T-helper 1 cell treated with Interleukin-12 subunit alpha and Interleukin-12 subunit beta and Interleukin-4 antibody, amounts not matched to agents 30 μg/mL and 1 μg/mL, for 36 hours (primary cell): ENCODE measurements at regions not wholly inside any gene's neighbourhood (a gene's known extent, or its start where the extent isn't known, plus 50 kb on each side); places are given as distances from the start of the nearest gene placed in this dataset.

Source experiments
- H3K27ac Mint-ChIP-seq: one replicate; pipeline ENCODE4 v1.8.0; 2021; ENCODE audit warnings: mild to moderate bottlenecking, mixed read lengths
- H3K27me3 Mint-ChIP-seq: one replicate; pipeline ENCODE4 v1.8.0; 2021; ENCODE audit warnings: low read depth, mixed read lengths
- H3K36me3 Mint-ChIP-seq: one replicate; pipeline ENCODE4 v1.8.0; 2021; ENCODE audit warnings: low read depth, mixed read lengths
- H3K4me1 Mint-ChIP-seq: one replicate; pipeline ENCODE4 v1.8.0; 2021; ENCODE audit warnings: low read depth, mixed read lengths
- H3K4me3 Mint-ChIP-seq: one replicate; pipeline ENCODE4 v1.8.0; 2021; ENCODE audit warnings: mild to moderate bottlenecking, moderate library complexity, mixed read lengths
- H3K9me3 Mint-ChIP-seq: one replicate; pipeline ENCODE4 v1.8.0; 2021; ENCODE audit warnings: mixed read lengths

- Mint-ChIP-seq H3K4me1 (no peaks in the 10 kb centered on the region), H3K9me3 (no peaks in the 10 kb centered on the region), H3K27ac (no peak overlapping the region), H3K4me3 (no peak overlapping the region), H3K36me3 (no peaks in the 10 kb centered on the region), H3K27me3 (peaks cover 10% of the 10 kb centered on the region)
Measured at GRCh38 chr6:132868057-132868456, 53.7 kb downstream of the RPS12 start.

GRCh38 chr6:132872923-132873322 lies 58.6 kb downstream of the RPS12 start:
- no peaks in the 10 kb centered on the region for H3K4me1 Mint-ChIP-seq
- no peaks in the 10 kb centered on the region for H3K36me3 Mint-ChIP-seq
- peaks cover 7% of the 10 kb centered on the region for H3K9me3 Mint-ChIP-seq
- peaks cover 15% of the 10 kb centered on the region for H3K27me3 Mint-ChIP-seq
- H3K27ac Mint-ChIP-seq = no peak overlapping the region
- H3K4me3 Mint-ChIP-seq = no peak overlapping the region

- Mint-ChIP-seq H3K36me3 (no peaks in the 10 kb centered on the region), H3K4me3 (no peak overlapping the region)
Measured at GRCh38 chr6:132877003-132877402, 62.6 kb downstream of the RPS12 start.

DNA sequence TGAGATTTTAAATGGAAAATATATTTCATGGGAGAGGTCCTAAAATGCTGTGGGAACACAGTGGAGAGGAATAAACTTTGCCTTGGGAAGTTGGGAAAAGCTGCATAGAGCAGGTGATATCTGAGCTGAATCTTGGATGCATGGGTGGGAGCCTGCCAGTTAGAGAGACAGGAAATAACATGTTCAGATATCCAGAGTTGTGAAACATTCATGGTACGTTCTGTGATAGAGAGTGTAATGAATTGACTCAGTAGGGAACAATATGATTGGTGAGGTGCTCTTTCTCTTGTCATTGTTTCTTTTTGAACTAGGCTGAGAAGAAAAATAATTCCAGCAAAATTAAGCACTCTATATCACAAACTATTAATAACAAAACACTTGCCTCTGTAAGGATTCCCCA lies 72.8 kb downstream of the RPS12 start:
- Mint-ChIP-seq H3K27me3 (no peaks in the 10 kb centered on the region), H3K4me3 (no peak overlapping the region), H3K9me3 (no peaks in the 10 kb centered on the region), H3K27ac (no peak overlapping the region), H3K36me3 (no peaks in the 10 kb centered on the region), H3K4me1 (peaks cover 2% of the 10 kb centered on the region)

More at GRCh38 chr6:132877003-132877402, 62.6 kb downstream of the RPS12 start:
- no peaks in the 10 kb centered on the region for H3K4me1 Mint-ChIP-seq
- H3K27ac Mint-ChIP-seq = no peak overlapping the region
- peaks cover 5% of the 10 kb centered on the region for H3K27me3 Mint-ChIP-seq
- peaks cover 7% of the 10 kb centered on the region for H3K9me3 Mint-ChIP-seq

GRCh38 chr6:132888701-132889100 lies 74.3 kb downstream of the RPS12 start:
- Mint-ChIP-seq H3K36me3 (no peaks in the 10 kb centered on the region), H3K27ac (no peak overlapping the region), H3K4me3 (no peak overlapping the region), H3K27me3 (no peaks in the 10 kb centered on the region), H3K9me3 (no peaks in the 10 kb centered on the region), H3K4me1 (peaks cover 2% of the 10 kb centered on the region)

DNA sequence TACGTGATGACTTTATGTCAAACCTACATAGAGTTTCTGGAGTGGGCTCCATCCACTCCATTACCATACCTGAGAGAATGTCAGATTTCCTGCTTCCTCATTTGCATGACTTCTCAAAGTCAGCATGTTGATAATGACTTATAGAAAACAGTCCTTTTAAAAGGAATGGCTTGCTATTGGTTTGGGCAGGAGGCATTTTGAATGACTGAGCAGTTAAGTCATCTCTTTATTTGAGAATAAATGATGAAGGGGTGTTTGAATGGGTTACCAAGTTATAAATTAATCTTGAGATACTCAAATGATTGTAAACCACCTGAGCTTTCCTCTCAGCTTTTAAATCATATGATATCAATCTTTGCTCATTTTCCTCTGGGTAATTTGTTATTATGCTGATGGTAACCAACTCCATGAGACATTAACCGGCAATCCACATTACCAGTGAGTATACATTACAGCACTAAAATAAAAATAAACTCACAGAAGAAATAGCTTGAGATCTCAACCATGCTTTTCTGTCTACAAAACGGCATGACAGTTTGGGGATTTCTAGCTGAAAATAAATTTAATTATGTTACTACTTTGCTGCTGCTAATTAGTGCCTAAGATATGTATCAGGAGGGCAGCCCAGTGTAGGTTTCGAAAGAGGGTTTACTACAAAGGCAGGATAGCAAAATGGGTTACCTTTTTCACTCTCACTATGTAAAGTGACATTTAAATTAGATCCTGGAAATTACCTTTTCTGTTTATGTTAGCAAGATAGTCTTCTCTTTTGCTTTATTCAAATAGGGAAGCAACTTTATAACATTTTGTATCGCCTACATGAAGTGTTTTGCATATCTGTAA lies 78.8 kb downstream of the RPS12 start:
- Mint-ChIP-seq H3K9me3 (no peaks in the 10 kb centered on the region), H3K27me3 (peaks cover 3% of the 10 kb centered on the region), H3K27ac (no peak overlapping the region), H3K4me1 (no peaks in the 10 kb centered on the region), H3K4me3 (no peak overlapping the region), H3K36me3 (no peaks in the 10 kb centered on the region)

DNA sequence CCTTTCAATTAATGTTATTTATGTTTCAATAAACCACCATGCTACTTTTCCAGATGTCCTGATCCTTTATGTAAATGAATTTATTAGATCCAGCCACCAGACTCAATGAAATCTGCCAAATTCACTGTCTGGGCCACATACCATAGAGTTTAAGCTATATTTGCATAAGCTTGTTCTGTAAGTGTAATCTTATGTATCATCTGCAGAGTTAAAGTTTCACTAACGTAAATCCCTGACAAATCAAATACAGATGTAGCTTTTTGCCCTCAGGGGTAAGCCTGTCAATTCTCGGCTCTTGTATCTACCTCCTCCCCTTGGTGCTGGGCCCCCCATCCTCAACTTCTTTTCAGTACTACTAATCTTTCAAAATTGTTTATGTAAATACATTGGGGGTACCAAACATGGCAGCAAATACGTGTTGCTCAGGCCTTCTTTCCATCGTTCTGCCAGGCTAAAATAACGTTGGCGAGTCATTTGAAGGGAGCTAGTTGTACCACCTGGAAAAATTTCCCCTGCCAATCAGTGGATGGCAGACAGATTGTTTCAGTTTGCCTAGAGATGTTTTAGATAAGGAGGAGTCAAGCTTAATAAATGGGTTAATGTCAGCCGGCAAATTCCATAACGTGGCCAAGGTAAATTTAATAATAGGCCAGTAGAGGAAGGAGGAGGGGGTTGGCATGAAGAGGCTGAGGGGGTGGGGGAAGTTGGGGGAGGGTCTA lies 79.6 kb downstream of the RPS12 start:
- Mint-ChIP-seq H3K27ac (no peak overlapping the region), H3K4me3 (no peak overlapping the region), H3K27me3 (peaks cover 3% of the 10 kb centered on the region), H3K9me3 (no peaks in the 10 kb centered on the region), H3K4me1 (no peaks in the 10 kb centered on the region), H3K36me3 (no peaks in the 10 kb centered on the region)

- no peaks in the 10 kb centered on the region for H3K9me3 Mint-ChIP-seq
- H3K4me3 Mint-ChIP-seq = no peak overlapping the region
- no peak overlapping the region for H3K27ac Mint-ChIP-seq
- no peaks in the 10 kb centered on the region for H3K36me3 Mint-ChIP-seq
- peaks cover 3% of the 10 kb centered on the region for H3K27me3 Mint-ChIP-seq
- H3K4me1 Mint-ChIP-seq = no peaks in the 10 kb centered on the region
Measured at GRCh38 chr6:132898376-132898775, 84.0 kb downstream of the RPS12 start.

GRCh38 chr6:132900849-132901248 lies 86.5 kb downstream of the RPS12 start:
- no peak overlapping the region for H3K4me3 Mint-ChIP-seq
- no peak overlapping the region for H3K27ac Mint-ChIP-seq
- no peaks in the 10 kb centered on the region for H3K36me3 Mint-ChIP-seq
- H3K4me1 Mint-ChIP-seq = no peaks in the 10 kb centered on the region
- no peaks in the 10 kb centered on the region for H3K9me3 Mint-ChIP-seq
- peaks cover 3% of the 10 kb centered on the region for H3K27me3 Mint-ChIP-seq

DNA sequence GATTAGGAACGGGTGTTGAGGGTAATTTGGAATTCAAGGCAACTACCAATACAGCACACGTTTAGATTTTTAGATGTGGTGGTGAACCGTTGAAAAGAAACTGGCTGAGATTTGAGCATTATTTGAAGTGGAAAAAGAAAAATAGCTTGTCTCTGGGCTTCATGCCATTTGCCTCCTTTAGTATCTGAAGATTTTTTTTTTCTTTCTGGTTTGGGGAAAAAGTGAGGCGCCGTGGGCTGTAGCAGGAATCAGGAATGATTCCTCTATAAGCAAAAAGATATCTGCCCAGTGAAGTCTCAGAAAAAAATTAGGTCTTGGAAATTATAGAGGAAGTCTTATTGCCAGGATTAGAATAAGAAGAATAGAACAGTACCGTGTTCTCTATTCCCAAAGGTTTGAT lies 88.5 kb downstream of the RPS12 start:
- H3K36me3 Mint-ChIP-seq = no peaks in the 10 kb centered on the region
- no peaks in the 10 kb centered on the region for H3K9me3 Mint-ChIP-seq
- H3K4me1 Mint-ChIP-seq = no peaks in the 10 kb centered on the region
- peaks cover under 1% of the 10 kb centered on the region for H3K27me3 Mint-ChIP-seq
- H3K4me3 Mint-ChIP-seq = no peak overlapping the region
- no peak overlapping the region for H3K27ac Mint-ChIP-seq

- no peak overlapping the region for H3K27ac Mint-ChIP-seq
- no peak overlapping the region for H3K4me3 Mint-ChIP-seq
- H3K4me1 Mint-ChIP-seq = no peaks in the 10 kb centered on the region
- peaks cover 3% of the 10 kb centered on the region for H3K27me3 Mint-ChIP-seq
- H3K36me3 Mint-ChIP-seq = no peaks in the 10 kb centered on the region
- no peaks in the 10 kb centered on the region for H3K9me3 Mint-ChIP-seq
Measured at GRCh38 chr6:132907231-132907630, 92.9 kb downstream of the RPS12 start.

DNA sequence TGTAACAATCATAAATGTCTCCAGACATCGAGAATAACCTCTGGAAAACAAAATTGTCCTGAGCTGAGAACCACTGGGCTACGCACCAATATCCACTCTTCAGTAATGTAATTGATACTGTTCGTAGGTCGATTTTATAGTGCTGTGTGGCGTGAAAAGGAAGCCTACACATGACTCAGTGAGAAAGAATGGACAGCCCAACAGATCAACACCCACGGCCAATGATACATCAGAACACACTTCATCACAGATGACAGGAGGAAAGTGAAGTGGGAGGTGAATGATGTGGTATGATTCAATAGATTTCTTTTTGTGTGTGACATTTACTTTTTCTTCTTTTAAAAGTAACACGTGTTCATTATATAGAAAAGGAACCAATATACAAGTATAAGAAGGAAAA lies 93.5 kb downstream of the RPS12 start:
- no peaks in the 10 kb centered on the region for H3K9me3 Mint-ChIP-seq
- no peak overlapping the region for H3K4me3 Mint-ChIP-seq
- H3K27me3 Mint-ChIP-seq = peaks cover 3% of the 10 kb centered on the region
- no peak overlapping the region for H3K27ac Mint-ChIP-seq
- H3K4me1 Mint-ChIP-seq = no peaks in the 10 kb centered on the region
- H3K36me3 Mint-ChIP-seq = no peaks in the 10 kb centered on the region

DNA sequence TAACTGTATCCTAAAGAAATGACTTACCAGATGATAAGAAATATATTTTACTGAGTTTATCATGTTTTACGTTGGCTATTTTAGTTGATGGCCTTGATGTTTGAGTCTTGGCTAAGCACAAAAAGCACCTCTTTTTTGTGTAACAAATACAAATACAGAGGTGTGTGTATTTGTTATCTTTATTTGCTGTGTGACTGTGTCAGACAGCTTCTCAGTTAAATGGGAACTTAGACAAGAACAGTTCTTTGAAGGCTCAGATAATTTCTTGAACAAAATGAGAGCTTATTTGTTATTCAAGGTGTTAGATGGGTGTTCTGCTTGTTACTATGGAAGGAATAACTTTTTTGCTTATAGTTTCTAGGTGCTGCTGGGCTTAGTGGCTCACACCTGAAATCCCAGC lies 95.4 kb downstream of the RPS12 start:
- H3K36me3 Mint-ChIP-seq = no peaks in the 10 kb centered on the region
- H3K9me3 Mint-ChIP-seq = no peaks in the 10 kb centered on the region
- H3K27ac Mint-ChIP-seq = no peak overlapping the region
- peaks cover 3% of the 10 kb centered on the region for H3K27me3 Mint-ChIP-seq
- no peak overlapping the region for H3K4me3 Mint-ChIP-seq
- no peaks in the 10 kb centered on the region for H3K4me1 Mint-ChIP-seq

GRCh38 chr6:132910759-132911158 lies 96.4 kb downstream of the RPS12 start:
- H3K9me3 Mint-ChIP-seq = no peaks in the 10 kb centered on the region
- H3K4me1 Mint-ChIP-seq = no peaks in the 10 kb centered on the region
- H3K27ac Mint-ChIP-seq = no peak overlapping the region
- H3K36me3 Mint-ChIP-seq = no peaks in the 10 kb centered on the region
- H3K4me3 Mint-ChIP-seq = no peak overlapping the region
- peaks cover 3% of the 10 kb centered on the region for H3K27me3 Mint-ChIP-seq
